Central memory CD8-positive, alpha-beta T cell (primary cell): ENCODE measurements at regions not wholly inside any gene's neighbourhood (a gene's known extent, or its start where the extent isn't known, plus 50 kb on each side); places are given as distances from the start of the nearest gene placed in this dataset.

ENCODE experiments used
- ATAC-seq: fragments of 150-1000 bp; cut with Tn5 transposase; replicated peaks from 2 replicates; pipeline ENCODE4 v1.10.0; 2022; ENCODE audit warnings: mild to moderate bottlenecking, moderate FRiP score, moderate number of reproducible peaks; ENCODE audit not compliant: poor library complexity, severe bottlenecking; ENCODE audit errors: extremely low read depth
- DNase-seq, 2 donors: peaks; one replicate each; pipeline ENCODE4 v3.0.0; 2021; ENCODE audit warnings: low spot score in 2 of 2
- H3K27ac Mint-ChIP-seq: one replicate; pipeline ENCODE4 v1.8.0; 2022; ENCODE audit warnings: low read depth, mild to moderate bottlenecking, moderate library complexity, mixed read lengths
- H3K27me3 Mint-ChIP-seq: one replicate; pipeline ENCODE4 v1.8.0; 2022; ENCODE audit warnings: mixed read lengths
- H3K36me3 Mint-ChIP-seq: one replicate; pipeline ENCODE4 v1.8.0; 2022; ENCODE audit warnings: mild to moderate bottlenecking, moderate library complexity, mixed read lengths; ENCODE audit not compliant: insufficient read depth
- H3K4me1 Mint-ChIP-seq: one replicate; pipeline ENCODE4 v1.8.0; 2022; ENCODE audit warnings: mixed read lengths
- H3K4me3 Mint-ChIP-seq: one replicate; pipeline ENCODE4 v1.8.0; 2022; ENCODE audit warnings: mild to moderate bottlenecking, moderate library complexity, mixed read lengths
- H3K9me3 Mint-ChIP-seq: one replicate; pipeline ENCODE4 v1.8.0; 2022; ENCODE audit warnings: mixed read lengths

DNA sequence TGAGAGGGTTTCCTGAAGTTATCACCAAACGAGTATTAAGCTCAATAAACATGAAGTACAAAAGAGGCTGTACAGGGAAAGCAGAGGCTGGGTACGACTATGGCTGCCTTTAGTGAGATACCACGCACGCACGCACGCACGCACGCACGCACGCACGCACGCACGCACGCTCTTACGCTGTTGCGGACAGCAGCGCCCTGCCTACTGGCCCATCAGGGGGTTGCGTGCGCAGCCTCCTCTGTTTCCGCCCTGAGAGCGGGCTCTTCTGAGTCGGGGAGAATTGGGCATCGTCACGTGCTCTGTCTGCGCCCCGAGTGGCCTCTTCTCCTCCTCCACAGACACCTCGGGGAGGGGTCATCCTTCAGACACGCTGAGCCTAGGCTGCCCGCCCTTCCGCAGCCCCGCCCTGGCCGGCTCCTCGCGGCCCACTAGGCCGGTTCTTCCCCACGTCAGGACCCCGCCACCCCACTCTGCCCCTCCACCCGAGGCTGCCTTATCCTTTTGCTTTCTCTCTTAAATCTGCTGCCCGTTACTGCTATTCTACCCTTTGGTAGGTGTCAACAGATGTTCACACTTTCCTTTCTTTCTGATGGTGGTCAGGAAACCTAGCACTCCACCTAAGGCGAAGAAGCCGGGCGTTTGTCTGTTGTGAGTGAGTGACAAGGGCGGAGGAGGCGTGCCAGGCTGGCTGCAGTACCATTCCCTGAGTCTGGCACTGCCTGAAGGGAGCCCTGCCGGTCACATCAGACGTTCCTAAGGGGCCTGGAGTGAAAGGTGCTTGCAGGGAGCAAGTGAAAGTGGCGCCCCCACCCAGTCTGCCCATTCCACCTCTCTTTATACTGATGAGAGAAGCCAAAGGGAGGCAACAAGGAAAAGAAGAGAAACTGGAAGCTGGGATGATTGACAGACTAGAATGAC lies 300.4 kb upstream of the B3GAT1 start:
- ATAC-seq (no peak), DNase-seq (no peak)
- Mint-ChIP-seq H3K27me3 (peaks cover 28% of the 10 kb centered on the region), H3K9me3 (no peaks in the 10 kb centered on the region), H3K36me3 (no peaks in the 10 kb centered on the region), H3K4me3 (no peak overlapping the region), H3K4me1 (no peaks in the 10 kb centered on the region), H3K27ac (no peak overlapping the region)

GRCh38 chr11:134711588-134711987 lies 299.5 kb upstream of the B3GAT1 start:
- ATAC-seq (no peak), DNase-seq (no peak)
- no peaks in the 10 kb centered on the region for H3K4me1 Mint-ChIP-seq
- no peak overlapping the region for H3K4me3 Mint-ChIP-seq
- no peaks in the 10 kb centered on the region for H3K36me3 Mint-ChIP-seq
- no peaks in the 10 kb centered on the region for H3K9me3 Mint-ChIP-seq
- no peak overlapping the region for H3K27ac Mint-ChIP-seq
- H3K27me3 Mint-ChIP-seq, result peaks cover 27% of the 10 kb centered on the region

GRCh38 chr11:134710861-134711407 lies 298.9 kb upstream of the B3GAT1 start:
- no peaks in the 10 kb centered on the region for H3K36me3 Mint-ChIP-seq
- H3K9me3 Mint-ChIP-seq, result no peaks in the 10 kb centered on the region
- H3K27me3 Mint-ChIP-seq, result peaks cover 20% of the 10 kb centered on the region
- no peaks in the 10 kb centered on the region for H3K4me1 Mint-ChIP-seq
- no peak for DNase-seq
- ATAC-seq, result no peak
- H3K27ac Mint-ChIP-seq, result no peak overlapping the region
- H3K4me3 Mint-ChIP-seq, result no peak overlapping the region

- peaks cover 2% of the 10 kb centered on the region for H3K36me3 Mint-ChIP-seq
- DNase-seq, result no peak
- ATAC-seq, result no peak
- no peaks in the 10 kb centered on the region for H3K4me1 Mint-ChIP-seq
- H3K27me3 Mint-ChIP-seq, result peaks cover 48% of the 10 kb centered on the region
- no peak overlapping the region for H3K4me3 Mint-ChIP-seq
- no peaks in the 10 kb centered on the region for H3K9me3 Mint-ChIP-seq
- no peak overlapping the region for H3K27ac Mint-ChIP-seq
Measured at GRCh38 chr11:134705858-134706257, 293.8 kb upstream of the B3GAT1 start.

- ATAC-seq (no peak), DNase-seq (no peak)
- Mint-ChIP-seq H3K4me1 (no peaks in the 10 kb centered on the region), H3K27ac (no peak overlapping the region), H3K27me3 (peaks cover 66% of the 10 kb centered on the region), H3K4me3 (no peak overlapping the region), H3K9me3 (no peaks in the 10 kb centered on the region), H3K36me3 (peaks cover 2% of the 10 kb centered on the region)
Measured at GRCh38 chr11:134702827-134703226, 290.8 kb upstream of the B3GAT1 start.

DNA sequence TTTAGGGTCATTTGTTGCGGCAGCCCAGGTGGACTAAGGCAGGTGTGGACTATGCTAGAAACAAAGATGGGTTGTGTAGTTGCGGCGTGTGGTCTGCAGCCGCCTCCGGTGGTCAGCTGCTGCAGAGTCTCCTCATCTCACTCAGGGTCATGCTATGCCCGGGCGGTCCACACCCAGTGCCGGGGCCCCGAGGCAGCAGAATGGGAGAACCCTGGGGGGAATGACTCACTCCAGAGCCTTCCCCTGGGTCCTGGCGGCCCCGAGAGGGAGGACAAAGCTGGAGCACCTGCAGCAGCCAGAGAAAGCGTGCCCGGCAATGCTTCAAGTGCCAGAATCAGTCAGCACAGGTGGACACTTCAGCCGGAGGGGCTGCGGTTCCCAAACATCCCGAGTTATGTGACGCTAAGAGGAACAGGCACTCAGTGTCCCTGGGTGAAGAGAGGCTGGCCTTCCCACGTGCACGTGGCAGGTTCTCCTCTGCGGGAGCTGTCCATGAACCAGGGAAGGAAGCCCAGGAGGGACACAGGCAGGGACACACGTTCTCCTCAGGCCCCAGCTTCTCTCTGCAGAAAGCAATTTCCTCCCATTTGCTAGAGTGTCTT lies 289.6 kb upstream of the B3GAT1 start:
- DNase-seq, result no peak
- Mint-ChIP-seq H3K36me3 (peaks cover 2% of the 10 kb centered on the region), H3K4me3 (no peak overlapping the region), H3K27ac (no peak overlapping the region), H3K27me3 (peaks cover 55% of the 10 kb centered on the region), H3K4me1 (no peaks in the 10 kb centered on the region), H3K9me3 (no peaks in the 10 kb centered on the region)
- ATAC-seq, result no peak

DNA sequence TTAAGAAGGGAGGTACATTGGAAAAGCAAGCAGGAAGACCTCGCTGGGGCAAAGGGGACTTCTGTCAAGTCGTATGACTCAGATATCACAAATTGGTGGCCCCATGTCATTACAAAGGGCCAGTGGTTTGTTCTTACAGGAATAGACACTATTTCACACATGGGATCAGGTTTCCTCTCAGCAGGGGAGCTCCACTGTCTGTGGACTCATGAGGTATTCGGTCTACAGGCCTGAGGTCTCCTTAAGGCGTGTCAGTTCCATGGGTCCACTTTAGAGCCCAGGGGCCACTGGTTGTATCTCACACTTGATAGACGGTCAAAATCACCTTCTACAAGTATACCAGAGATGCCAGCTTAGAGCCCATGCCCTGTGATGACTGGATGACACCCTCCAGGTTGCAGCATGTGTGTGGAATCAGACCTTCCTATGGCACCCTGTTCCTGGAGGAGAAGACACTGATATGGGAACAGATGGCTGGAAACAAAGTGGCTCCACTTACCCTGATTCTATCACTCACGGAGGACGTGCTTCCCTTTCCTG lies 288.1 kb upstream of the B3GAT1 start:
- Mint-ChIP-seq H3K27me3 (peaks cover 47% of the 10 kb centered on the region), H3K27ac (no peak overlapping the region), H3K4me1 (no peaks in the 10 kb centered on the region), H3K36me3 (peaks cover 2% of the 10 kb centered on the region), H3K9me3 (no peaks in the 10 kb centered on the region), H3K4me3 (no peak overlapping the region)
- ATAC-seq (no peak), DNase-seq (no peak)

GRCh38 chr11:134696455-134696854 lies 284.4 kb upstream of the B3GAT1 start:
- Mint-ChIP-seq H3K4me3 (no peak overlapping the region), H3K9me3 (no peaks in the 10 kb centered on the region), H3K27ac (no peak overlapping the region), H3K36me3 (no peaks in the 10 kb centered on the region), H3K4me1 (no peaks in the 10 kb centered on the region), H3K27me3 (peaks cover 24% of the 10 kb centered on the region)
- ATAC-seq, result no peak
- no peak for DNase-seq

DNA sequence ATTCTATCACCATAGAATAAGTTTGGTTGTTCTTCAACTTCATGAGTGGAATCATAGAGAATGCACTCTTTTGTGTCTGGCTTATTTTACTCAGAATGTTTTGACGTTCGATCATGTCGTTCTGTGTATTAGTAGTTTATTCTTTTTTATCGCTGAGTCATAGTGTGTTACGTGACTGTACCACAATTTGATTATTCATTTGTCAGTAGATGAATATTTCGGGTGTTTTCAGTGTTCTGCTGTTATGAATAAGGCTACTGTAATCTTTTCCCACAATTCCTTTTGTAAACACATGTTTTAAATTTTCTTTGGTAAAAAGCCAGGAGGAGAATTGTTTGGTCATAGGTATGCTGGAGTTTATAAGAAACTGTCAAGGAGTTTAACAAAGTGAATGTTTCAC lies 279.9 kb upstream of the B3GAT1 start:
- no peaks in the 10 kb centered on the region for H3K36me3 Mint-ChIP-seq
- no peaks in the 10 kb centered on the region for H3K27me3 Mint-ChIP-seq
- no peaks in the 10 kb centered on the region for H3K4me1 Mint-ChIP-seq
- H3K27ac Mint-ChIP-seq, result no peak overlapping the region
- no peaks in the 10 kb centered on the region for H3K9me3 Mint-ChIP-seq
- no peak overlapping the region for H3K4me3 Mint-ChIP-seq
- DNase-seq (no peak), ATAC-seq (no peak)

GRCh38 chr11:134691295-134691873 lies 279.3 kb upstream of the B3GAT1 start:
- Mint-ChIP-seq H3K4me1 (no peaks in the 10 kb centered on the region), H3K4me3 (no peak overlapping the region), H3K27me3 (no peaks in the 10 kb centered on the region), H3K36me3 (no peaks in the 10 kb centered on the region), H3K27ac (no peak overlapping the region), H3K9me3 (no peaks in the 10 kb centered on the region)
- ATAC-seq (no peak), DNase-seq (no peak)

DNA sequence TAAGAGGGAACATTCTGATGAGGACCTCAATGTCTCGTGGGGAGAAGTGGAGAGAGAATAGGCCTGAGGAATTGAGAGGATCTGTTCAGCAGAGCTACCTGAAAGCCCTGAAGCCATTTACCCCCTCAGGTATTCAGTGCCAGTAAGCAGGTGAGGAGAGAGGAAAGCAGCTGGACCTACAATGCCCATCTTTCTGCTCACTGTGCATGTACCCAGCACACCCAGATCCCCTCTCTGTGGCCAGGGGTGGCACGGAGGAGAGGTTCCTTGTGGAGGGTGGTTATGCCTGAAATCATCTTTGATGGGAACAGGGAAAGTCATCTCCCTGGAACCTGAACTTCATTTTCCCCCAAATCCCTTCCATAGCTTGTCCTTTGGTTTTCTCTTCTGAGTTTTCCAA lies 277.8 kb upstream of the B3GAT1 start:
- H3K36me3 Mint-ChIP-seq, result no peaks in the 10 kb centered on the region
- no peaks in the 10 kb centered on the region for H3K27me3 Mint-ChIP-seq
- DNase-seq (no peak), ATAC-seq (no peak)
- no peak overlapping the region for H3K4me3 Mint-ChIP-seq
- H3K27ac Mint-ChIP-seq, result no peak overlapping the region
- H3K4me1 Mint-ChIP-seq, result no peaks in the 10 kb centered on the region
- H3K9me3 Mint-ChIP-seq, result no peaks in the 10 kb centered on the region

GRCh38 chr11:134687548-134687947 lies 275.5 kb upstream of the B3GAT1 start:
- no peaks in the 10 kb centered on the region for H3K4me1 Mint-ChIP-seq
- DNase-seq (no peak), ATAC-seq (no peak)
- peaks cover 13% of the 10 kb centered on the region for H3K27me3 Mint-ChIP-seq
- no peaks in the 10 kb centered on the region for H3K9me3 Mint-ChIP-seq
- no peak overlapping the region for H3K4me3 Mint-ChIP-seq
- H3K36me3 Mint-ChIP-seq, result no peaks in the 10 kb centered on the region
- no peak overlapping the region for H3K27ac Mint-ChIP-seq
